ENCODE measurements at regions not wholly inside any gene's neighbourhood (a gene's known extent, or its start where the extent isn't known, plus 50 kb on each side); places are given as distances from the start of the nearest gene placed in this dataset.

- DNase-seq = no peak
Measured at GRCh38 chr6:8551386-8551785, 116.0 kb upstream of the SLC35B3 start.

GRCh38 chr6:8549074-8549790 is 113.9 kb upstream of the SLC35B3 start:
- DNase-seq = no peak

- no peak for DNase-seq
Measured at GRCh38 chr6:8546496-8546895, 111.2 kb upstream of the SLC35B3 start.

- DNase-seq = no peak
Measured at GRCh38 chr6:8545336-8545735, 110.0 kb upstream of the SLC35B3 start.

- no peak for DNase-seq
Measured at GRCh38 chr6:8543714-8544113, 108.4 kb upstream of the SLC35B3 start.

- DNase-seq = no peak
Measured at GRCh38 chr6:8539453-8539852, 104.1 kb upstream of the SLC35B3 start.

GRCh38 chr6:8536122-8536521 is 100.8 kb upstream of the SLC35B3 start:
- no peak for DNase-seq

- no peak for DNase-seq
Measured at GRCh38 chr6:8535519-8535918, 100.2 kb upstream of the SLC35B3 start.

GRCh38 chr6:8530785-8531435 is 95.6 kb upstream of the SLC35B3 start:
- DNase-seq = no peak

- no peak for DNase-seq
Measured at GRCh38 chr6:8529250-8529649, 93.9 kb upstream of the SLC35B3 start.

- DNase-seq = no peak
Measured at GRCh38 chr6:8527818-8528217, 92.5 kb upstream of the SLC35B3 start.

GRCh38 chr6:8526624-8527023 is 91.3 kb upstream of the SLC35B3 start:
- DNase-seq = no peak

- DNase-seq = no peak
Measured at GRCh38 chr6:8525370-8525769, 90.0 kb upstream of the SLC35B3 start.

GRCh38 chr6:8513174-8513573 is 77.8 kb upstream of the SLC35B3 start:
- no peak for DNase-seq

GRCh38 chr6:8507286-8507685 is 71.9 kb upstream of the SLC35B3 start:
- DNase-seq = no peak

- DNase-seq = no peak
Measured at GRCh38 chr6:8506126-8506525, 70.8 kb upstream of the SLC35B3 start.

- DNase-seq = peak; percentile 3
Measured at GRCh38 chr6:8499540-8499939, 64.2 kb upstream of the SLC35B3 start.

- DNase-seq = no peak
Measured at GRCh38 chr6:8494730-8495129, 59.4 kb upstream of the SLC35B3 start.

GRCh38 chr6:8492536-8493133 is 57.3 kb upstream of the SLC35B3 start:
- no peak for DNase-seq

Data from fibroblast of skin of scalp (primary cell).